HEK293T (cell line): ENCODE measurements at regions not wholly inside any gene's neighbourhood (a gene's known extent, or its start where the extent isn't known, plus 50 kb on each side); places are given as distances from the start of the nearest gene placed in this dataset.

Source experiments
- ARNT ChIP-seq: fragments of 450-650 bp; IDR thresholded peaks from 2 replicates; pipeline ENCODE4 v1.6.1; 2017; ENCODE audit warnings: mild to moderate bottlenecking
- BHLHE40 ChIP-seq: fragments of 450-650 bp; IDR thresholded peaks from 2 replicates; pipeline ENCODE4 v1.6.1; 2016; ENCODE audit warnings: mild to moderate bottlenecking, moderate library complexity, borderline replicate concordance
- ELF4 ChIP-seq: fragments of 450-650 bp; IDR thresholded peaks from 2 replicates; pipeline ENCODE4 v1.6.1; 2017; ENCODE audit warnings: antibody characterized with exemption
- FOXA1 ChIP-seq: fragments of 450-650 bp; IDR thresholded peaks from 2 replicates; pipeline ENCODE4 v1.6.1; 2016; ENCODE audit warnings: mild to moderate bottlenecking
- FOXK2 ChIP-seq: fragments of 450-650 bp; IDR thresholded peaks from 2 replicates; pipeline ENCODE4 v1.6.1; 2016; ENCODE audit warnings: mild to moderate bottlenecking
- FOXM1 ChIP-seq: fragments of 450-650 bp; IDR thresholded peaks from 2 replicates; pipeline ENCODE4 v1.6.1; 2017; ENCODE audit warnings: mild to moderate bottlenecking, borderline replicate concordance
- SP1 ChIP-seq: fragments of 450-650 bp; IDR thresholded peaks from 2 replicates; pipeline ENCODE4 v1.6.1; 2017
- SUZ12 ChIP-seq: fragments of 450-650 bp; IDR thresholded peaks from 2 replicates; pipeline ENCODE4 v1.6.1; 2016; ENCODE audit warnings: mild to moderate bottlenecking
- ZNF384 ChIP-seq: fragments of 450-650 bp; IDR thresholded peaks from 2 replicates; pipeline ENCODE4 v1.6.1; 2016

- TF ChIP-seq SP1, result no peak
- TF ChIP-seq FOXM1, result no peak
- no peak for TF ChIP-seq FOXA1
- TF ChIP-seq ARNT, result no peak
- no peak for TF ChIP-seq SUZ12
- no peak for TF ChIP-seq ZNF384
- TF ChIP-seq ELF4, result no peak
- TF ChIP-seq BHLHE40, result no peak
- TF ChIP-seq FOXK2, result no peak
These were observed 94.3 kb upstream of the NOX3 start for GRCh38 chr6:155549928-155550327.
